Fibroblast of the conjunctiva (primary cell): ENCODE measurements at regions not wholly inside any gene's neighbourhood (a gene's known extent, or its start where the extent isn't known, plus 50 kb on each side); places are given as distances from the start of the nearest gene placed in this dataset.

Experiments used
- DNase-seq: peaks from one replicate; pipeline ENCODE4 v3.0.0-alpha.2; 2010; ENCODE audit warnings: low read depth

GRCh38 chr15:87805117-87805820, 451.3 kb downstream of the NTRK3 start:
- DNase-seq: no peak

- DNase-seq: no peak
These were observed 452.1 kb downstream of the NTRK3 start for GRCh38 chr15:87804451-87804850.

- no peak for DNase-seq
These were observed 456.7 kb downstream of the NTRK3 start for GRCh38 chr15:87799838-87800237.

GRCh38 chr15:87799428-87799827, 457.1 kb downstream of the NTRK3 start:
- DNase-seq: no peak

- no peak for DNase-seq
These were observed 462.8 kb downstream of the NTRK3 start for GRCh38 chr15:87793725-87794124.

- DNase-seq: no peak
These were observed 464.1 kb downstream of the NTRK3 start for GRCh38 chr15:87792250-87793040.

- DNase-seq: no peak
These were observed 474.4 kb downstream of the NTRK3 start for GRCh38 chr15:87781959-87782625.

GRCh38 chr15:87779746-87780145, 476.8 kb downstream of the NTRK3 start:
- no peak for DNase-seq

GRCh38 chr15:87778358-87778757, 478.2 kb downstream of the NTRK3 start:
- DNase-seq: no peak

GRCh38 chr15:87777054-87777561, 479.4 kb downstream of the NTRK3 start:
- DNase-seq: no peak

- no peak for DNase-seq
These were observed 489.0 kb downstream of the NTRK3 start for GRCh38 chr15:87767516-87767915.

- no peak for DNase-seq
These were observed 491.9 kb downstream of the NTRK3 start for GRCh38 chr15:87764461-87765240.

- DNase-seq: no peak
These were observed 492.7 kb downstream of the NTRK3 start for GRCh38 chr15:87763837-87764236.

- no peak for DNase-seq
These were observed 494.6 kb downstream of the NTRK3 start for GRCh38 chr15:87761736-87762509.

- no peak for DNase-seq
These were observed 495.8 kb downstream of the NTRK3 start for GRCh38 chr15:87760547-87761314.

- DNase-seq: no peak
These were observed 497.6 kb downstream of the NTRK3 start for GRCh38 chr15:87758794-87759418.

GRCh38 chr15:87757084-87757483, 499.5 kb downstream of the NTRK3 start:
- no peak for DNase-seq

- no peak for DNase-seq
These were observed 500.5 kb downstream of the NTRK3 start for GRCh38 chr15:87756072-87756471.

GRCh38 chr15:87755226-87755625, 501.3 kb downstream of the NTRK3 start:
- DNase-seq: no peak

- DNase-seq: no peak
These were observed 503.0 kb downstream of the NTRK3 start for GRCh38 chr15:87753539-87753938.
